Keratinocyte (primary cell): ENCODE measurements at regions not wholly inside any gene's neighbourhood (a gene's known extent, or its start where the extent isn't known, plus 50 kb on each side); places are given as distances from the start of the nearest gene placed in this dataset.
A peak's percentile ranks its signal among the peaks of the same experiment; 100 is the strongest.

Source experiments
- DNase-seq: peaks from one replicate; pipeline ENCODE4 v3.0.0-alpha.2; 2011; ENCODE audit warnings: low read depth, missing footprints, low spot score
- FAIRE-seq: peaks from 2 replicates; lab custom pipeline; 2011; peaks lifted over from hg19 to GRCh38; lab: Jason Lieb, UNC
- H2AFZ ChIP-seq: 2 replicates; pipeline ENCODE4 v1.6.0; 2012; ENCODE audit warnings: low read length, control low read depth, inconsistent platforms; ENCODE audit not compliant: control insufficient read depth
- H3K27ac ChIP-seq: 2 replicates; pipeline ENCODE4 v1.5.1; 2011; ENCODE audit warnings: low read length; ENCODE audit not compliant: control insufficient read depth, insufficient read depth
- H3K27me3 ChIP-seq: 3 replicates; pipeline ENCODE4 v1.6.0; 2011; ENCODE audit warnings: low read length; ENCODE audit not compliant: control insufficient read depth, insufficient read depth; ENCODE audit errors: extremely low read depth
- H3K36me3 ChIP-seq, 2 experiments: 2 replicates in 1 of 2; 3 replicates in 1 of 2; pipeline ENCODE4 v1.5.1; 2011; ENCODE audit warnings: low read length in 2 of 2, mild to moderate bottlenecking in 1 of 2; ENCODE audit not compliant: control insufficient read depth in 2 of 2, insufficient read depth in 2 of 2; ENCODE audit errors: extremely low read depth in 1 of 2
- H3K4me1 ChIP-seq: 3 replicates; pipeline ENCODE4 v1.5.1; 2011; ENCODE audit warnings: low read length; ENCODE audit not compliant: control insufficient read depth, insufficient read depth; ENCODE audit errors: extremely low read depth
- H3K4me2 ChIP-seq: 3 replicates; pipeline ENCODE4 v1.6.0; 2011; ENCODE audit warnings: low read depth, low read length; ENCODE audit not compliant: control insufficient read depth, insufficient read depth; ENCODE audit errors: extremely low read depth
- H3K4me3 ChIP-seq, 3 experiments: fragments of 200-600 bp in 1 of 3; sonication (generic) in 1 of 3; 2 replicates in 2 of 3; 3 replicates in 1 of 3; pipeline ENCODE4 v1.5.1; 2011 to 2016; ENCODE audit warnings: low read length in 3 of 3, mild to moderate bottlenecking in 3 of 3, control low read depth in 2 of 3, inconsistent platforms in 1 of 3, low read depth in 1 of 3, mixed read lengths in 1 of 3, mixed run types in 1 of 3, moderate library complexity in 1 of 3; ENCODE audit not compliant: control insufficient read depth in 2 of 3, insufficient read depth in 2 of 3; ENCODE audit errors: extremely low read depth in 1 of 3
- H3K79me2 ChIP-seq: 2 replicates; pipeline ENCODE4 v1.6.0; 2012; ENCODE audit warnings: low read length; ENCODE audit not compliant: control insufficient read depth, insufficient read depth
- H3K9ac ChIP-seq: 3 replicates; pipeline ENCODE4 v1.6.0; 2011; ENCODE audit warnings: low read length; ENCODE audit not compliant: control insufficient read depth, insufficient read depth; ENCODE audit errors: extremely low read depth
- H3K9me1 ChIP-seq: 3 replicates; pipeline ENCODE4 v1.6.0; 2011; ENCODE audit warnings: low read length; ENCODE audit not compliant: control insufficient read depth, insufficient read depth; ENCODE audit errors: extremely low read depth
- H3K9me3 ChIP-seq: 2 replicates; pipeline ENCODE4 v1.5.1; 2012; ENCODE audit warnings: low read depth, low read length; ENCODE audit not compliant: control insufficient read depth
- H4K20me1 ChIP-seq: 3 replicates; pipeline ENCODE4 v1.6.0; 2011; ENCODE audit warnings: low read length; ENCODE audit not compliant: control insufficient read depth, insufficient read depth; ENCODE audit errors: extremely low read depth
- CTCF ChIP-seq, 3 experiments: IDR thresholded peaks in 1 of 3; conservative IDR thresholded peaks in 1 of 3; optimal IDR thresholded peaks in 1 of 3; 2 replicates in 2 of 3; 3 replicates in 1 of 3; pipeline versions ENCODE3 to v1.5.1; 2011; ENCODE audit warnings: low read length in 3 of 3, mild to moderate bottlenecking in 3 of 3, moderate library complexity in 2 of 3, control low read depth in 1 of 3, inconsistent platforms in 1 of 3; ENCODE audit not compliant: insufficient read depth in 2 of 3; ENCODE audit errors: extremely low read depth in 1 of 3
- EZH2 ChIP-seq: IDR thresholded peaks from one replicate; pipeline ENCODE4 v1.6.1; 2012; ENCODE audit warnings: inconsistent platforms, mild to moderate bottlenecking, low read length, moderate library complexity
- dilution Hi-C: fragments of 300-500 bp; cut with MboI; formaldehyde crosslinking; loops from one replicate; pipeline ENCODE4 v1.7.0; 2020; ENCODE audit warnings: low sequenced_read_pairs; ENCODE audit not compliant: extremely low pct_ligation_motif_present

- H3K9me1 ChIP-seq: no peaks in the 10 kb centered on the region
- TF ChIP-seq CTCF (optimal IDR thresholded peaks at IDR 0.05 in 1 of 3, IDR thresholded peaks at IDR 0.05 in 1 of 3, conservative IDR thresholded peaks at IDR 0.05 in 1 of 3; ENCODE audit: extremely low read depth in 1 of 3, insufficient read depth in 2 of 3, low read length in 3 of 3): no peak
- no peak for TF ChIP-seq EZH2
- H3K79me2 ChIP-seq: no peaks in the 10 kb centered on the region
- no peak for DNase-seq
- no peak for FAIRE-seq
- no peaks in the 10 kb centered on the region for H3K27me3 ChIP-seq
- dilution Hi-C loops: no loop called here
- H3K4me2 ChIP-seq: no peak overlapping the region
- H3K36me3 ChIP-seq: no peaks in the 10 kb centered on the region
- H3K9ac ChIP-seq: no peak overlapping the region
- no peak overlapping the region for H2AFZ ChIP-seq
- H3K27ac ChIP-seq: no peak overlapping the region
- H4K20me1 ChIP-seq: no peaks in the 10 kb centered on the region
- no peaks in the 10 kb centered on the region for H3K4me1 ChIP-seq
- H3K9me3 ChIP-seq: no peaks in the 10 kb centered on the region
- no peak overlapping the region for H3K4me3 ChIP-seq
These were observed 457.9 kb upstream of the SLIT2 start for GRCh38 chr4:19793831-19794230.

- H3K27me3 ChIP-seq: no peaks in the 10 kb centered on the region
- dilution Hi-C loops: no loop called here
- no peak overlapping the region for H2AFZ ChIP-seq
- H3K36me3 ChIP-seq: no peaks in the 10 kb centered on the region
- no peak for FAIRE-seq
- H3K79me2 ChIP-seq: no peaks in the 10 kb centered on the region
- H3K9me1 ChIP-seq: no peaks in the 10 kb centered on the region
- no peaks in the 10 kb centered on the region for H3K4me1 ChIP-seq
- no peaks in the 10 kb centered on the region for H3K9me3 ChIP-seq
- no peak overlapping the region for H3K4me3 ChIP-seq
- H3K4me2 ChIP-seq: no peak overlapping the region
- no peak for DNase-seq
- no peak overlapping the region for H3K9ac ChIP-seq
- no peaks in the 10 kb centered on the region for H4K20me1 ChIP-seq
- no peak for TF ChIP-seq EZH2
- TF ChIP-seq CTCF (optimal IDR thresholded peaks at IDR 0.05 in 1 of 3, IDR thresholded peaks at IDR 0.05 in 1 of 3, conservative IDR thresholded peaks at IDR 0.05 in 1 of 3; ENCODE audit: extremely low read depth in 1 of 3, insufficient read depth in 2 of 3, low read length in 3 of 3): peak; percentile 18 to 36 (median 20)
- no peak overlapping the region for H3K27ac ChIP-seq
These were observed 460.1 kb upstream of the SLIT2 start for GRCh38 chr4:19791422-19792123.
